ENCODE measurements at regions not wholly inside any gene's neighbourhood (a gene's known extent, or its start where the extent isn't known, plus 50 kb on each side); places are given as distances from the start of the nearest gene placed in this dataset.
"Not testable (repeated sequence)": the region's sequence is repeated elsewhere in the genome, so short reads cannot be mapped to it uniquely, and the experiment has no call there.

DNA sequence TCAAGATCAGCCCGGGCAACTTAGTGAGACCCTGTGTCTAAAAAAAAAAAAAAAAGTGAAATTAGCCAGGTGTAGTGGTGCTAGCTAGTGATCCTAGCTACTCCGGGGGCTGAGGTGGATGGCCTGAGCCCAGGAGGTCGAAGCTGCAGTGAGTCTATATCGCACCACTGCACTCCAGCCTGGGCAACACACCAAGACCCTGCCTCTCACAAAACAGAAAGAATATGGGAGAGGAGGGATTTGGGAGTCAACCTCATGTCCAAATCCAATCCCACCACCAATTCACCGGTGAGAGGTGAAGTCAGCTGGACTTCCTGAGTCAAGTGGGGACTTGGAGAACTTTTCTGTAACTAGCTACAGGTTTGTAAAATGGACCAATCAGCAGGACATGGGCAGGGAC lies 80.5 kb upstream of the MFGE8 start:
- Mint-ChIP-seq H3K4me3 (ENCODE audit: unreplicated experiment) (no peak overlapping the region), H3K27me3 (ENCODE audit: unreplicated experiment) (peaks cover 3% of the 10 kb centered on the region), H3K36me3 (ENCODE audit: low read depth, unreplicated experiment) (no peaks in the 10 kb centered on the region), H3K27ac (ENCODE audit: unreplicated experiment) (no peak overlapping the region), H3K4me1 (ENCODE audit: unreplicated experiment) (no peaks in the 10 kb centered on the region), H3K9me3 (ENCODE audit: unreplicated experiment) (no peaks in the 10 kb centered on the region)
- no peak for DNase-seq (ENCODE audit: low spot score)
- TF ChIP-seq, protein P1, sequence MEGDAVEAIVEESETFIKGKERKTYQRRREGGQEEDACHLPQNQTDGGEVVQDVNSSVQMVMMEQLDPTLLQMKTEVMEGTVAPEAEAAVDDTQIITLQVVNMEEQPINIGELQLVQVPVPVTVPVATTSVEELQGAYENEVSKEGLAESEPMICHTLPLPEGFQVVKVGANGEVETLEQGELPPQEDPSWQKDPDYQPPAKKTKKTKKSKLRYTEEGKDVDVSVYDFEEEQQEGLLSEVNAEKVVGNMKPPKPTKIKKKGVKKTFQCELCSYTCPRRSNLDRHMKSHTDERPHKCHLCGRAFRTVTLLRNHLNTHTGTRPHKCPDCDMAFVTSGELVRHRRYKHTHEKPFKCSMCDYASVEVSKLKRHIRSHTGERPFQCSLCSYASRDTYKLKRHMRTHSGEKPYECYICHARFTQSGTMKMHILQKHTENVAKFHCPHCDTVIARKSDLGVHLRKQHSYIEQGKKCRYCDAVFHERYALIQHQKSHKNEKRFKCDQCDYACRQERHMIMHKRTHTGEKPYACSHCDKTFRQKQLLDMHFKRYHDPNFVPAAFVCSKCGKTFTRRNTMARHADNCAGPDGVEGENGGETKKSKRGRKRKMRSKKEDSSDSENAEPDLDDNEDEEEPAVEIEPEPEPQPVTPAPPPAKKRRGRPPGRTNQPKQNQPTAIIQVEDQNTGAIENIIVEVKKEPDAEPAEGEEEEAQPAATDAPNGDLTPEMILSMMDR (IDR thresholded peaks at IDR 0.05; ENCODE audit: unreplicated experiment), result no peak

DNA sequence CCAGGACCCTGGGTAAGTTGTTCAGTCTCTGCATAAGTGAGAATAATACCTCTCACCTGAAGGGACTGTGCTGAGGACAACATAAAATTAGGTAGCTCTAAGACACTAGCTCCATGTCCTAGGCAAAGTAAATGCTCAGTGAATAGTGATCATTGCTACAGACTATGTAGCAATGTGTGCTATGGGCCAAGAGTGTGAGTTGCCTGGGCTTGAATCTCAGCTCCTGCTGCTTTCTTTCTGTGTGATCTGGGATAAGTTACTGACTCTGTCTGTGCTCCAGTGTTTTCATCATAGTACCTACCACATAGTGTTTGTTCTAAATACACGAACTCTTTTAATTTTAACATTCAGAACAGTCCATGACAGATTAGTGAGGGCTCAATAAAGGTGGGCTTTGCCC lies 81.1 kb upstream of the MFGE8 start:
- no peak overlapping the region for H3K4me3 Mint-ChIP-seq (ENCODE audit: unreplicated experiment)
- H3K27ac Mint-ChIP-seq (ENCODE audit: unreplicated experiment), result no peak overlapping the region

GRCh38 chr15:88995449-88995848 lies 82.3 kb upstream of the MFGE8 start:
- TF ChIP-seq, protein P1 (IDR thresholded peaks at IDR 0.05; ENCODE audit: unreplicated experiment), result no peak
- Mint-ChIP-seq H3K27ac (ENCODE audit: unreplicated experiment) (no peak overlapping the region), H3K9me3 (ENCODE audit: unreplicated experiment) (no peaks in the 10 kb centered on the region), H3K4me3 (ENCODE audit: unreplicated experiment) (no peak overlapping the region), H3K4me1 (ENCODE audit: unreplicated experiment) (no peaks in the 10 kb centered on the region), H3K36me3 (ENCODE audit: low read depth, unreplicated experiment) (no peaks in the 10 kb centered on the region), H3K27me3 (ENCODE audit: unreplicated experiment) (peaks cover 3% of the 10 kb centered on the region)
- no peak for DNase-seq (ENCODE audit: low spot score)

More for the DNA sequence above, 81.1 kb upstream of the MFGE8 start:
- Mint-ChIP-seq H3K27me3 (ENCODE audit: unreplicated experiment) (peaks cover 3% of the 10 kb centered on the region), H3K36me3 (ENCODE audit: low read depth, unreplicated experiment) (no peaks in the 10 kb centered on the region), H3K4me1 (ENCODE audit: unreplicated experiment) (no peaks in the 10 kb centered on the region), H3K9me3 (ENCODE audit: unreplicated experiment) (no peaks in the 10 kb centered on the region)
- TF ChIP-seq, protein P1 (IDR thresholded peaks at IDR 0.05; ENCODE audit: unreplicated experiment), result no peak
- no peak for DNase-seq (ENCODE audit: low spot score)

DNA sequence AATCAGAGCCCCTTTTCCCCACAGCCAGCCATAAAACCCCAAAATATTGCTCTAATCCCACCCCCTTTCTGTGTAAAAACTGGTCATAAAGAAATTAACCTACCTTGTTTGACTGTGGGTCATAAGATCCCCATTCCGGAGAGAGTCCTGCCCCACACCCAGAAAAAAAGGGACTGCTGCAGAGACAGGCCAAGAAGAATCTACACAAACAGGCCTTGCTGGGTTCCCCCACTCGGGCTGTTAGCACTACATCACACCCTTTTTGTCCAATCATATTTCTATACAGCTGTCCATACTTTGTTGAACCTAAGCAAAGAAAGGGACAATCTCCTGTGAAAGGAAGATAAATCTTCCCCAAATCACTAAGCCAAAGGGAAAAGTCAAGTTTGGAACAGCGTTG lies 84.4 kb upstream of the MFGE8 start:
- Mint-ChIP-seq H3K9me3 (ENCODE audit: unreplicated experiment) (no peaks in the 10 kb centered on the region), H3K4me1 (ENCODE audit: unreplicated experiment) (no peaks in the 10 kb centered on the region), H3K27me3 (ENCODE audit: unreplicated experiment) (peaks cover 3% of the 10 kb centered on the region), H3K4me3 (ENCODE audit: unreplicated experiment) (no peak overlapping the region), H3K27ac (ENCODE audit: unreplicated experiment) (no peak overlapping the region), H3K36me3 (ENCODE audit: low read depth, unreplicated experiment) (no peaks in the 10 kb centered on the region)
- no peak for DNase-seq (ENCODE audit: low spot score)
- TF ChIP-seq, protein P1 (IDR thresholded peaks at IDR 0.05; ENCODE audit: unreplicated experiment), result no peak

DNA sequence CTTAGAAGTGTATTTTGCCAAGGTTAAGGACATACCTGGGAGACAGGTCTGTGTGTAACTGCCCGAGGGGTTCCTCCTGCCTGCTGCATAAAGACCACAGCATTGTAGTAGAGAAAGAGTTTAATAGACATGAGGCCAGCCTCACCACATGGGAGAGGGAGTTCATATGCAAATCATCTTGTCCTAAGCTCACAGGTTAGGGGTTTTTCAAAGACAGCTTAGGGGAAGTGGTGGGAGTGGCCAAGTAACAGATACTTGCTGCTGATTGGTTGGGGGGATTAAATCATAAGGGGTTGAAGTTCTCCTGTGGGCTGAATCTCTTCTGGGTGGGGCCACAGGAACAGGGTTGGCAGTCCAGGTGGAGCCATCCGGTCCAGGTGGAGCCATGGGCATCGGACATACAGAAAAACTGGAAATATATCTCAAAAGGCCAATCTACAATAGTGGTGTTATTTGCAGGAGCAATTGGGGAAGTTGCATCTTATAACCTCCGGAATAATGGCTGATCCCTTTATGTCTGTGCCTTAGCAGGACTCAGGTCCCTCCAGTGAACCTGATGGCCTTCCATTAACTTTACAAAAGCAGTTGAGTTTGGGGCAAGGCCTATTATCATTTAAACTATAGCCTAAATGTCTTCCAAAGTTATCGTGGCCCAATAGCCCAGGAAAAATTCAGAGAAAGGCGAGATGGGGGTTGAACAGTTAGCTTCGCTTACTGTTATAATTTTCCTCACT lies 86.0 kb upstream of the MFGE8 start:
- DNase-seq (ENCODE audit: low spot score), result no peak
- H3K4me3 Mint-ChIP-seq (ENCODE audit: unreplicated experiment), result no peak overlapping the region
- peaks cover 3% of the 10 kb centered on the region for H3K27me3 Mint-ChIP-seq (ENCODE audit: unreplicated experiment)
- H3K9me3 Mint-ChIP-seq (ENCODE audit: unreplicated experiment), result no peaks in the 10 kb centered on the region
- no peaks in the 10 kb centered on the region for H3K4me1 Mint-ChIP-seq (ENCODE audit: unreplicated experiment)
- no peak overlapping the region for H3K27ac Mint-ChIP-seq (ENCODE audit: unreplicated experiment)
- TF ChIP-seq, protein P1 (IDR thresholded peaks at IDR 0.05; ENCODE audit: unreplicated experiment), result no peak
- no peaks in the 10 kb centered on the region for H3K36me3 Mint-ChIP-seq (ENCODE audit: low read depth, unreplicated experiment)

- DNase-seq (ENCODE audit: low spot score); H3K4me3 Mint-ChIP-seq (ENCODE audit: unreplicated experiment); H3K27ac Mint-ChIP-seq (ENCODE audit: unreplicated experiment); H3K36me3 Mint-ChIP-seq (ENCODE audit: low read depth, unreplicated experiment); H3K9me3 Mint-ChIP-seq (ENCODE audit: unreplicated experiment); H3K4me1 Mint-ChIP-seq (ENCODE audit: unreplicated experiment); H3K27me3 Mint-ChIP-seq (ENCODE audit: unreplicated experiment): not testable (repeated sequence)
These were observed 86.5 kb upstream of the ABHD2 start for GRCh38 chr15:89001708-89002275.
